ENCODE measurements at regions not wholly inside any gene's neighbourhood (a gene's known extent, or its start where the extent isn't known, plus 50 kb on each side); places are given as distances from the start of the nearest gene placed in this dataset.
"Not testable (repeated sequence)": the region's sequence is repeated elsewhere in the genome, so short reads cannot be mapped to it uniquely, and the experiment has no call there.

DNA sequence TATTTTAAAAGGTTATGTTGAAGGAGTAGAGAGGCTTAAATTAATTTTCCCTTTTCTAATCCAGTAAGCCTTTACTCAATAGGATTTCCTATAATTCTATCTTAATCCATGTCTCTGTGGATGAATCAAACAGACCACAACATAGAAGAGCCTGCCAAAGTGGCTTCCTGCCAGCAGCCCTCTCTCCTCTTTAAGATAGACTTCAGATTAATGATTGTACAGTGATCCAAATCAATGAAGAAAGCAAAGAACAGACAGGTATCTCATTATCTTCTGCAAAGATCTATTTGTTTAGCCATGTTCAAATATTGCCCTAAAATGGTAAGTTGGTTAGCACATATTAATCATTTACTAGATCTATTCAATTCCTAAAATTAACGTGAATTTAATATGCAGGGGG is 304.7 kb upstream of the POTED start:
- TF ChIP-seq, protein P1, sequence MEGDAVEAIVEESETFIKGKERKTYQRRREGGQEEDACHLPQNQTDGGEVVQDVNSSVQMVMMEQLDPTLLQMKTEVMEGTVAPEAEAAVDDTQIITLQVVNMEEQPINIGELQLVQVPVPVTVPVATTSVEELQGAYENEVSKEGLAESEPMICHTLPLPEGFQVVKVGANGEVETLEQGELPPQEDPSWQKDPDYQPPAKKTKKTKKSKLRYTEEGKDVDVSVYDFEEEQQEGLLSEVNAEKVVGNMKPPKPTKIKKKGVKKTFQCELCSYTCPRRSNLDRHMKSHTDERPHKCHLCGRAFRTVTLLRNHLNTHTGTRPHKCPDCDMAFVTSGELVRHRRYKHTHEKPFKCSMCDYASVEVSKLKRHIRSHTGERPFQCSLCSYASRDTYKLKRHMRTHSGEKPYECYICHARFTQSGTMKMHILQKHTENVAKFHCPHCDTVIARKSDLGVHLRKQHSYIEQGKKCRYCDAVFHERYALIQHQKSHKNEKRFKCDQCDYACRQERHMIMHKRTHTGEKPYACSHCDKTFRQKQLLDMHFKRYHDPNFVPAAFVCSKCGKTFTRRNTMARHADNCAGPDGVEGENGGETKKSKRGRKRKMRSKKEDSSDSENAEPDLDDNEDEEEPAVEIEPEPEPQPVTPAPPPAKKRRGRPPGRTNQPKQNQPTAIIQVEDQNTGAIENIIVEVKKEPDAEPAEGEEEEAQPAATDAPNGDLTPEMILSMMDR (conservative IDR thresholded peaks at IDR 0.05; ENCODE audit: low read depth in 2 of 2) = not testable (repeated sequence)
- TF ChIP-seq EZH2 (IDR thresholded peaks at IDR 0.05; ENCODE audit: low read depth, unreplicated experiment); POLR2AphosphoS5 (IDR thresholded peaks at IDR 0.05; ENCODE audit: low read depth); CREB1 (CRISPR knock-in tag; IDR thresholded peaks at IDR 0.05; ENCODE audit: low read depth); EZH2phosphoT487 (IDR thresholded peaks at IDR 0.05; ENCODE audit: unreplicated experiment); JUNB (IDR thresholded peaks at IDR 0.05; ENCODE audit: unreplicated experiment); REST (IDR thresholded peaks at IDR 0.05; ENCODE audit: unreplicated experiment); ZNF114 (CRISPR knock-in tag; IDR thresholded peaks at IDR 0.05); STAT1 (IDR thresholded peaks at IDR 0.05; ENCODE audit: unreplicated experiment): not testable (repeated sequence)
- TF ChIP-seq, protein P2, sequence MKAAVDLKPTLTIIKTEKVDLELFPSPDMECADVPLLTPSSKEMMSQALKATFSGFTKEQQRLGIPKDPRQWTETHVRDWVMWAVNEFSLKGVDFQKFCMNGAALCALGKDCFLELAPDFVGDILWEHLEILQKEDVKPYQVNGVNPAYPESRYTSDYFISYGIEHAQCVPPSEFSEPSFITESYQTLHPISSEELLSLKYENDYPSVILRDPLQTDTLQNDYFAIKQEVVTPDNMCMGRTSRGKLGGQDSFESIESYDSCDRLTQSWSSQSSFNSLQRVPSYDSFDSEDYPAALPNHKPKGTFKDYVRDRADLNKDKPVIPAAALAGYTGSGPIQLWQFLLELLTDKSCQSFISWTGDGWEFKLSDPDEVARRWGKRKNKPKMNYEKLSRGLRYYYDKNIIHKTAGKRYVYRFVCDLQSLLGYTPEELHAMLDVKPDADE (IDR thresholded peaks at IDR 0.05) = not testable (repeated sequence)
